ENCODE measurements at regions not wholly inside any gene's neighbourhood (a gene's known extent, or its start where the extent isn't known, plus 50 kb on each side); places are given as distances from the start of the nearest gene placed in this dataset.

GRCh38 chr10:74760086-74760979 is 66.1 kb upstream of the KAT6B start:
- H3K27ac ChIP-seq (ENCODE audit: low read depth, low read length) = no peak overlapping the region
- Mint-ChIP-seq H3K9me3 (no peaks in the 10 kb centered on the region), H3K27ac (no peak overlapping the region), H3K36me3 (peaks cover 0 to 2% (median 0%) of the 10 kb centered on the region in 5 donors), H3K27me3 (no peaks in the 10 kb centered on the region), H3K4me3 (no peak overlapping the region), H3K4me1 (peaks cover 0 to 4% (median 0%) of the 10 kb centered on the region in 7 donors)
- CTCF ChIA-PET = no interaction called here
- H3K36me3 ChIP-seq (ENCODE audit: control insufficient read depth in 2 of 3, insufficient read depth in 3 of 3, low read length in 3 of 3) = no peaks in the 10 kb centered on the region
- H3K27me3 ChIP-seq (ENCODE audit: control insufficient read depth in 2 of 2, insufficient read depth in 2 of 2, low read length in 2 of 2) = no peaks in the 10 kb centered on the region
- DNase-seq = no peak
- no peak overlapping the region for H3K4me3 ChIP-seq (ENCODE audit: low read length)
- no peaks in the 10 kb centered on the region for H3K4me1 ChIP-seq (ENCODE audit: control insufficient read depth in 2 of 2, insufficient read depth in 2 of 2, low read length in 2 of 2)
- intact Hi-C loops (cut with micrococcal nuclease) = no loop called here
- POLR2A ChIA-PET = no interaction called here
- ATAC-seq = no peak
- H3K9me3 ChIP-seq (ENCODE audit: control insufficient read depth in 2 of 3, low read length in 3 of 3) = no peaks in the 10 kb centered on the region

GRCh38 chr10:74763934-74764591 is 62.3 kb upstream of the KAT6B start:
- Mint-ChIP-seq H3K4me1 (no peaks in the 10 kb centered on the region), H3K4me3 (no peak overlapping the region), H3K27me3 (no peaks in the 10 kb centered on the region), H3K36me3 (no peaks in the 10 kb centered on the region), H3K27ac (no peak overlapping the region), H3K9me3 (peaks cover 0 to 2% (median 0%) of the 10 kb centered on the region in 11 donors)
- intact Hi-C loops (cut with micrococcal nuclease) = no loop called here
- no peaks in the 10 kb centered on the region for H3K27me3 ChIP-seq (ENCODE audit: control insufficient read depth in 2 of 2, insufficient read depth in 2 of 2, low read length in 2 of 2)
- H3K27ac ChIP-seq (ENCODE audit: low read depth, low read length) = no peak overlapping the region
- no peak overlapping the region for H3K4me3 ChIP-seq (ENCODE audit: low read length)
- ChIA-PET POLR2A (interaction anchor here (0.6 kb wide), 2 partner anchors 492 to 532 kb away, joined by 3 to 4 read pairs; no protein-coding TSS in a partner anchor), CTCF (interaction anchor here (0.6 kb wide), 1 partner anchor 499 kb away, joined by 3 read pairs; no protein-coding TSS in a partner anchor)
- DNase-seq (no peak), ATAC-seq (no peak)
- no peaks in the 10 kb centered on the region for H3K9me3 ChIP-seq (ENCODE audit: control insufficient read depth in 2 of 3, low read length in 3 of 3)
- no peaks in the 10 kb centered on the region for H3K4me1 ChIP-seq (ENCODE audit: control insufficient read depth in 2 of 2, insufficient read depth in 2 of 2, low read length in 2 of 2)
- H3K36me3 ChIP-seq (ENCODE audit: control insufficient read depth in 2 of 3, insufficient read depth in 3 of 3, low read length in 3 of 3) = no peaks in the 10 kb centered on the region

GRCh38 chr10:74765465-74765975 is 60.9 kb upstream of the KAT6B start:
- Mint-ChIP-seq H3K4me1 (no peaks in the 10 kb centered on the region), H3K4me3 (no peak overlapping the region), H3K27me3 (no peaks in the 10 kb centered on the region), H3K36me3 (no peaks in the 10 kb centered on the region), H3K9me3 (peaks cover 0 to 2% (median 0%) of the 10 kb centered on the region in 11 donors), H3K27ac (peak overlapping the region in 1 of 9 donors; percentile 26)
- H3K4me1 ChIP-seq (ENCODE audit: control insufficient read depth in 2 of 2, insufficient read depth in 2 of 2, low read length in 2 of 2) = no peaks in the 10 kb centered on the region
- H3K9me3 ChIP-seq (ENCODE audit: control insufficient read depth in 2 of 3, low read length in 3 of 3) = no peaks in the 10 kb centered on the region
- POLR2A ChIA-PET = no interaction called here
- no peak overlapping the region for H3K27ac ChIP-seq (ENCODE audit: low read depth, low read length)
- H3K4me3 ChIP-seq (ENCODE audit: low read length) = no peak overlapping the region
- H3K36me3 ChIP-seq (ENCODE audit: control insufficient read depth in 2 of 3, insufficient read depth in 3 of 3, low read length in 3 of 3) = no peaks in the 10 kb centered on the region
- CTCF ChIA-PET = no interaction called here
- ATAC-seq = no peak
- no peaks in the 10 kb centered on the region for H3K27me3 ChIP-seq (ENCODE audit: control insufficient read depth in 2 of 2, insufficient read depth in 2 of 2, low read length in 2 of 2)
- intact Hi-C loops (cut with micrococcal nuclease) = no loop called here
- no peak for DNase-seq

- H3K36me3 Mint-ChIP-seq = no peaks in the 10 kb centered on the region
- Histone ChIP-seq H3K4me1 (ENCODE audit: control insufficient read depth in 2 of 2, insufficient read depth in 2 of 2, low read length in 2 of 2) (no peaks in the 10 kb centered on the region), H3K9me3 (ENCODE audit: control insufficient read depth in 2 of 3, low read length in 3 of 3) (no peaks in the 10 kb centered on the region), H3K27ac (ENCODE audit: low read depth, low read length) (no peak overlapping the region), H3K27me3 (ENCODE audit: control insufficient read depth in 2 of 2, insufficient read depth in 2 of 2, low read length in 2 of 2) (no peaks in the 10 kb centered on the region), H3K4me3 (ENCODE audit: low read length) (no peak overlapping the region), H3K36me3 (ENCODE audit: control insufficient read depth in 2 of 3, insufficient read depth in 3 of 3, low read length in 3 of 3) (no peaks in the 10 kb centered on the region)
- POLR2A ChIA-PET = no interaction called here
- CTCF ChIA-PET = no interaction called here
- intact Hi-C loops (cut with micrococcal nuclease) = no loop called here
- H3K27me3 Mint-ChIP-seq = no peaks in the 10 kb centered on the region
- no peak overlapping the region for H3K4me3 Mint-ChIP-seq
- no peaks in the 10 kb centered on the region for H3K4me1 Mint-ChIP-seq
- peak overlapping the region in 1 of 9 donors; percentile 70 for H3K27ac Mint-ChIP-seq
- no peak for DNase-seq
- ATAC-seq = no peak
- H3K9me3 Mint-ChIP-seq = peaks cover 0 to 2% (median 0%) of the 10 kb centered on the region in 11 donors
These were observed 59.9 kb upstream of the KAT6B start for GRCh38 chr10:74766501-74766900.

GRCh38 chr10:74770400-74770799 is 56.0 kb upstream of the KAT6B start:
- ATAC-seq (no peak), DNase-seq (no peak)
- Mint-ChIP-seq H3K36me3 (peaks cover 0 to 6% (median 0%) of the 10 kb centered on the region in 5 donors), H3K27ac (no peak overlapping the region), H3K27me3 (no peaks in the 10 kb centered on the region), H3K4me3 (no peak overlapping the region), H3K4me1 (no peaks in the 10 kb centered on the region), H3K9me3 (peaks cover 0 to 12% (median 0%) of the 10 kb centered on the region in 11 donors)
- H3K27me3 ChIP-seq (ENCODE audit: control insufficient read depth in 2 of 2, insufficient read depth in 2 of 2, low read length in 2 of 2) = no peaks in the 10 kb centered on the region
- intact Hi-C loops (cut with micrococcal nuclease) = no loop called here
- H3K9me3 ChIP-seq (ENCODE audit: control insufficient read depth in 2 of 3, low read length in 3 of 3) = no peaks in the 10 kb centered on the region
- POLR2A ChIA-PET = no interaction called here
- no peaks in the 10 kb centered on the region for H3K4me1 ChIP-seq (ENCODE audit: control insufficient read depth in 2 of 2, insufficient read depth in 2 of 2, low read length in 2 of 2)
- no peaks in the 10 kb centered on the region for H3K36me3 ChIP-seq (ENCODE audit: control insufficient read depth in 2 of 3, insufficient read depth in 3 of 3, low read length in 3 of 3)
- H3K27ac ChIP-seq (ENCODE audit: low read depth, low read length) = no peak overlapping the region
- CTCF ChIA-PET = no interaction called here
- no peak overlapping the region for H3K4me3 ChIP-seq (ENCODE audit: low read length)

- Mint-ChIP-seq H3K27ac (peak overlapping the region in 1 of 9 donors; percentile 36), H3K4me3 (no peak overlapping the region), H3K27me3 (no peaks in the 10 kb centered on the region), H3K4me1 (no peaks in the 10 kb centered on the region), H3K36me3 (peaks cover 0 to 6% (median 2%) of the 10 kb centered on the region in 5 donors), H3K9me3 (peaks cover 0 to 17% (median 2%) of the 10 kb centered on the region in 11 donors)
- CTCF ChIA-PET = interaction anchor here (0.6 to 1.0 kb wide), 3 partner anchors 35 to 397 kb away, joined by 3 to 5 read pairs (median 3); no protein-coding TSS in a partner anchor
- no peaks in the 10 kb centered on the region for H3K9me3 ChIP-seq (ENCODE audit: control insufficient read depth in 2 of 3, low read length in 3 of 3)
- no peak overlapping the region for H3K4me3 ChIP-seq (ENCODE audit: low read length)
- POLR2A ChIA-PET = no interaction called here
- ATAC-seq = no peak
- no peak overlapping the region for H3K27ac ChIP-seq (ENCODE audit: low read depth, low read length)
- no peaks in the 10 kb centered on the region for H3K27me3 ChIP-seq (ENCODE audit: control insufficient read depth in 2 of 2, insufficient read depth in 2 of 2, low read length in 2 of 2)
- intact Hi-C loops (cut with micrococcal nuclease) = no loop called here
- no peaks in the 10 kb centered on the region for H3K4me1 ChIP-seq (ENCODE audit: control insufficient read depth in 2 of 2, insufficient read depth in 2 of 2, low read length in 2 of 2)
- H3K36me3 ChIP-seq (ENCODE audit: control insufficient read depth in 2 of 3, insufficient read depth in 3 of 3, low read length in 3 of 3) = no peaks in the 10 kb centered on the region
- DNase-seq = no peak
These were observed 55.3 kb upstream of the KAT6B start for GRCh38 chr10:74771054-74771453.
